ENCODE measurements at regions not wholly inside any gene's neighbourhood (a gene's known extent, or its start where the extent isn't known, plus 50 kb on each side); places are given as distances from the start of the nearest gene placed in this dataset.
A peak's percentile ranks its signal among the peaks of the same experiment; 100 is the strongest.

- TF ChIP-seq CTCF (IDR thresholded peaks at IDR 0.05; ENCODE audit: low read depth, low read length), result no peak
- no peak for DNase-seq (ENCODE audit: extremely low read depth, low read depth)
These were observed 189.4 kb downstream of the NXNL2 start for GRCh38 chr9:88724331-88724730.

GRCh38 chr9:88725300-88726019 lies 190.5 kb downstream of the NXNL2 start:
- DNase-seq (ENCODE audit: extremely low read depth, low read depth), result no peak
- no peak for TF ChIP-seq CTCF (IDR thresholded peaks at IDR 0.05; ENCODE audit: low read depth, low read length)

GRCh38 chr9:88726803-88727202 lies 191.8 kb downstream of the NXNL2 start:
- TF ChIP-seq CTCF (IDR thresholded peaks at IDR 0.05; ENCODE audit: low read depth, low read length), result no peak
- DNase-seq (ENCODE audit: extremely low read depth, low read depth), result no peak

GRCh38 chr9:88730780-88731179 lies 195.8 kb downstream of the NXNL2 start:
- no peak for TF ChIP-seq CTCF (IDR thresholded peaks at IDR 0.05; ENCODE audit: low read depth, low read length)
- DNase-seq (ENCODE audit: extremely low read depth, low read depth), result no peak

- no peak for DNase-seq (ENCODE audit: extremely low read depth, low read depth)
- TF ChIP-seq CTCF (IDR thresholded peaks at IDR 0.05; ENCODE audit: low read depth, low read length), result no peak
These were observed 197.2 kb downstream of the NXNL2 start for GRCh38 chr9:88732128-88732527.

- DNase-seq (ENCODE audit: extremely low read depth, low read depth), result peak; percentile 37
- TF ChIP-seq CTCF (IDR thresholded peaks at IDR 0.05; ENCODE audit: low read depth, low read length), result no peak
These were observed 198.9 kb downstream of the NXNL2 start for GRCh38 chr9:88733651-88734421.

GRCh38 chr9:88734527-88734926 lies 199.5 kb downstream of the NXNL2 start:
- no peak for TF ChIP-seq CTCF (IDR thresholded peaks at IDR 0.05; ENCODE audit: low read depth, low read length)

More at GRCh38 chr9:88734527-88734926, 199.5 kb downstream of the NXNL2 start:
- DNase-seq (ENCODE audit: extremely low read depth, low read depth), result no peak
